ENCODE measurements at regions not wholly inside any gene's neighbourhood (a gene's known extent, or its start where the extent isn't known, plus 50 kb on each side); places are given as distances from the start of the nearest gene placed in this dataset.

DNA sequence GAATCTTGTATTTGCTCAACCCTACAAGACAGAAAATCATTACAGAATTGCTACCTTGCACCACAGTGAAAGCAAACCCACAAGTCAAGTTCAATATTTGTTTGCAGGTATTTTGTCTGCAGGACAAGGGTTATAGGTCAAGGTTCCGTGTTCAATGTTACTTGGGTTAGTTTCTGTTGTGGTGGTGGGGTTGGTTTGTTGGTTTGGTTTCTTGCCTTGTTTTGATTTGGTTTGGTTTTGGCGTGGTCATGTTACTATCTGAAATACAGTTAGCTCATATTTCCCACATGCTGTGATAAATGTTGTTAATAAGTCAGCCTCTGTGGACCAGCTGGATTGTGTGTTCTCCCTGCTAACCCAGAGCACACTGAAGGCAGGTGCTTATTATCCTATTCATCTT, 75.6 kb upstream of the INSIG1 start:
- TF ChIP-seq, protein P1, sequence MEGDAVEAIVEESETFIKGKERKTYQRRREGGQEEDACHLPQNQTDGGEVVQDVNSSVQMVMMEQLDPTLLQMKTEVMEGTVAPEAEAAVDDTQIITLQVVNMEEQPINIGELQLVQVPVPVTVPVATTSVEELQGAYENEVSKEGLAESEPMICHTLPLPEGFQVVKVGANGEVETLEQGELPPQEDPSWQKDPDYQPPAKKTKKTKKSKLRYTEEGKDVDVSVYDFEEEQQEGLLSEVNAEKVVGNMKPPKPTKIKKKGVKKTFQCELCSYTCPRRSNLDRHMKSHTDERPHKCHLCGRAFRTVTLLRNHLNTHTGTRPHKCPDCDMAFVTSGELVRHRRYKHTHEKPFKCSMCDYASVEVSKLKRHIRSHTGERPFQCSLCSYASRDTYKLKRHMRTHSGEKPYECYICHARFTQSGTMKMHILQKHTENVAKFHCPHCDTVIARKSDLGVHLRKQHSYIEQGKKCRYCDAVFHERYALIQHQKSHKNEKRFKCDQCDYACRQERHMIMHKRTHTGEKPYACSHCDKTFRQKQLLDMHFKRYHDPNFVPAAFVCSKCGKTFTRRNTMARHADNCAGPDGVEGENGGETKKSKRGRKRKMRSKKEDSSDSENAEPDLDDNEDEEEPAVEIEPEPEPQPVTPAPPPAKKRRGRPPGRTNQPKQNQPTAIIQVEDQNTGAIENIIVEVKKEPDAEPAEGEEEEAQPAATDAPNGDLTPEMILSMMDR (IDR thresholded peaks at IDR 0.05): no peak
- no peak for TF ChIP-seq POLR2AphosphoS5 (IDR thresholded peaks at IDR 0.05)
